ENCODE measurements at regions not wholly inside any gene's neighbourhood (a gene's known extent, or its start where the extent isn't known, plus 50 kb on each side); places are given as distances from the start of the nearest gene placed in this dataset.
"Not testable (repeated sequence)": the region's sequence is repeated elsewhere in the genome, so short reads cannot be mapped to it uniquely, and the experiment has no call there.

DNA sequence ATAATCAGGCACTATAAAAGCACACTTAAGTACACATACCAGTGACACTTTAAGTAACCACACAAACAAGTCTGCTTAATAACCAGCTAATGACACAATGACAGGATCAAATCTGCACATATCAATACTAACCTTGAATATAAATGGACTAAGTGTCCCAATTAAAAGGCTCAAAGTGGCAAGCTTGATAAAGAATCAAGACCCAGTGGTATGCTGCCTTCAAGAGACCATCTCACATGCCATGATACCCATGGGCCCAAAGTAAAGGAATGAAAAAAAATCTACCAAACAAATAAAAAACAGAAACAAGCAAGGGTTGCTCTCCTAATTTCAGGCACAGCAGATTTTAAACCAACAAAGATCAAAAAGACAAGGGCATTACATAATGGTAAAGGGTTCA is 470.4 kb downstream of the TRHDE start:
- ATAC-seq (ENCODE audit: low FRiP score in 2 of 2) (no peak), DNase-seq (no peak)
- no peak for TF ChIP-seq POLR2AphosphoS5 (IDR thresholded peaks at IDR 0.05)
- TF ChIP-seq, protein P1, sequence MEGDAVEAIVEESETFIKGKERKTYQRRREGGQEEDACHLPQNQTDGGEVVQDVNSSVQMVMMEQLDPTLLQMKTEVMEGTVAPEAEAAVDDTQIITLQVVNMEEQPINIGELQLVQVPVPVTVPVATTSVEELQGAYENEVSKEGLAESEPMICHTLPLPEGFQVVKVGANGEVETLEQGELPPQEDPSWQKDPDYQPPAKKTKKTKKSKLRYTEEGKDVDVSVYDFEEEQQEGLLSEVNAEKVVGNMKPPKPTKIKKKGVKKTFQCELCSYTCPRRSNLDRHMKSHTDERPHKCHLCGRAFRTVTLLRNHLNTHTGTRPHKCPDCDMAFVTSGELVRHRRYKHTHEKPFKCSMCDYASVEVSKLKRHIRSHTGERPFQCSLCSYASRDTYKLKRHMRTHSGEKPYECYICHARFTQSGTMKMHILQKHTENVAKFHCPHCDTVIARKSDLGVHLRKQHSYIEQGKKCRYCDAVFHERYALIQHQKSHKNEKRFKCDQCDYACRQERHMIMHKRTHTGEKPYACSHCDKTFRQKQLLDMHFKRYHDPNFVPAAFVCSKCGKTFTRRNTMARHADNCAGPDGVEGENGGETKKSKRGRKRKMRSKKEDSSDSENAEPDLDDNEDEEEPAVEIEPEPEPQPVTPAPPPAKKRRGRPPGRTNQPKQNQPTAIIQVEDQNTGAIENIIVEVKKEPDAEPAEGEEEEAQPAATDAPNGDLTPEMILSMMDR (IDR thresholded peaks at IDR 0.05), result no peak
- no peak for TF ChIP-seq EP300 (IDR thresholded peaks at IDR 0.05)
- TF ChIP-seq POLR2A (IDR thresholded peaks at IDR 0.05), result no peak

DNA sequence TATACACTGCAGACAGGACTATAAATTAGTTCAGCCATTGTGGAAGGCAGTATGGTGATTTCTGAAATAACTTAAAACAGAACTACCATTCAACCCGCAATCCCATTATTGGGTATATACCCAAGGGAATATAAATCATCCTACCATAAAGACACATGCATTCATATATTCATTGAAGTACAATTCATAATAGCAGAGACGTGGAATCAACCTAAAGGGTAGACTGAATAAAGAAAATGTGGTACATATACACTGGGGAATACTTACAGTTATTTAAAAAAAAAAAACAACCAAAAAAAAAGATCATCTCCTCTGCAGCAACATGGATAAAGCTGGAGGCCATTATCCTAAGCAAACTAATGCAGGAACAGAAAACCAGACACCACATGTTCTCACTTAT is 473.9 kb downstream of the TRHDE start:
- DNase-seq (no peak), ATAC-seq (ENCODE audit: low FRiP score in 2 of 2) (no peak)
- Histone ChIP-seq H3K4me3 (no peak overlapping the region), H3K36me3 (no peaks in the 10 kb centered on the region), H3K4me1 (no peaks in the 10 kb centered on the region), H3K27me3 (no peaks in the 10 kb centered on the region), H3K27ac (no peak overlapping the region), H3K9me3 (peaks cover 0 to 9% (median 4%) of the 10 kb centered on the region in 4 donors)
- WGBS, 2 donors, result 71 to 72% methylated on average over 2 of the region's 2 CpGs
- TF ChIP-seq, protein P1 (IDR thresholded peaks at IDR 0.05), result no peak
- TF ChIP-seq EP300 (IDR thresholded peaks at IDR 0.05) (no peak), POLR2AphosphoS5 (IDR thresholded peaks at IDR 0.05) (no peak), POLR2A (IDR thresholded peaks at IDR 0.05) (no peak)

More for the DNA sequence above, 470.4 kb downstream of the TRHDE start:
- Histone ChIP-seq H3K4me1 (no peaks in the 10 kb centered on the region), H3K27me3 (no peaks in the 10 kb centered on the region), H3K36me3 (no peaks in the 10 kb centered on the region), H3K9me3 (peaks cover 0 to 13% (median 4%) of the 10 kb centered on the region in 4 donors), H3K4me3 (no peak overlapping the region), H3K27ac (no peak overlapping the region)

DNA sequence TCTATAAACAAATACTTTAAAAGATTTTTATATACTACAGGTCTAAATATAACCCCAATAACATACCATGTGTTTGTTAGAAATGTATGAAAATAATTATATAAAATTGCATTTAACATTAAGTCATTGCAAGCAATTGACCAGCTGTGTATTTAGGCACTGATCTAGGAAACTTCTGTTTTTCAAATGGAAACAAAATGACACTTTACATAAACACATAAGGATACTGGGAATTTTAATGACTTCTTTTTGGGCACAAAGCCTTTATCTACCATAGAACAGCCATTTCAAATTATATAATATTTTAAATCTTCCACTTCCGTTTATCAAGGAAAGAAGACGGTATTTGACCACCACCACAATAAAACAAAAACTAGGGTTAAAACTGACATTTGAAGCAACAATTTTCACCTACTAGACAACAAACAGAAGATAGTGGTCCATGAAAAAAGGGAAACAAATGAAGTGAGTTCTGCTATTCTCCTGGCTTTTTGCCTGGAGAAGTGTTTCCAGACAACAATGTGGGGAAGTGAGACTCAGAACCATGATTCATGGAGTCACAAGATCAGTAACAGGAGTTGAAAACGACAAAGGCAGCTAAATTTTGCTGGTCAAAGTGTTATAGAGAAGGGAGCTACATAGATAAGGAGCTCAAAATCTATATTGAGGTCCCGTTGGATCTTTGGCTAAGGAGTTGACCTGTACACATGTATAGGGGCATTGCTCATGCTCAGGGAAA is 475.1 kb downstream of the TRHDE start:
- WGBS, 2 donors, result 33 to 35% methylated on average over 4 of the region's 4 CpGs
- Histone ChIP-seq H3K27ac (peak overlapping the region in 2 of 4 donors; percentile 13 to 27), H3K27me3 (no peaks in the 10 kb centered on the region), H3K36me3 (no peaks in the 10 kb centered on the region), H3K9me3 (peaks cover 0 to 5% (median 2%) of the 10 kb centered on the region in 4 donors), H3K4me1 (no peaks in the 10 kb centered on the region), H3K4me3 (no peak overlapping the region)
- ATAC-seq (ENCODE audit: low FRiP score in 2 of 2) (peak in 1 of 2 donors; percentile 75), DNase-seq (no peak)
- TF ChIP-seq POLR2AphosphoS5 (IDR thresholded peaks at IDR 0.05) (no peak), POLR2A (IDR thresholded peaks at IDR 0.05) (no peak), EP300 (IDR thresholded peaks at IDR 0.05) (peak in 1 of 4 donors; percentile 43)
- TF ChIP-seq, protein P1 (IDR thresholded peaks at IDR 0.05), result no peak

DNA sequence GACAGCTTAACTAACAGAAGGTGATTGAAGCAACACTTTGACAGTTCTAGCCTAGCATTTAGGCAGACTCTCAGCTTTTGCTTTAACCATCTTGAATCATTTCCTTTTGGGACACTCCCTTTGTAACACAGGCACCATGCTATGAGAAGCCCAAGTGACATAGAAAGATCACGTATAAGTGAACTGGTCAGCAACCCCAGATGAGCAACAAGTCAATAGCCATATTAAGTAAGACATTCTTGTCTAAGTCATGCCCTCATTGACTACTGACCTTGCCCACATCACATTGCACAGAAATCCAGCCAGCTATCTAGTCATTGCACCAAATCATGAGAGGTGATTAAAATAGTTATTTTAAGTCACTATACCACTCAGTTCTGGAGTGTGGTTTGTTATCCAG is 476.8 kb downstream of the TRHDE start:
- DNase-seq, result no peak
- Histone ChIP-seq H3K4me1 (no peaks in the 10 kb centered on the region), H3K27me3 (no peaks in the 10 kb centered on the region), H3K27ac (no peak overlapping the region), H3K9me3 (no peaks in the 10 kb centered on the region), H3K36me3 (no peaks in the 10 kb centered on the region), H3K4me3 (no peak overlapping the region)
- 92 to 93% methylated on average over 1 of the region's 1 CpG for WGBS, 2 donors
- TF ChIP-seq, protein P1 (IDR thresholded peaks at IDR 0.05), result no peak
- TF ChIP-seq POLR2AphosphoS5 (IDR thresholded peaks at IDR 0.05), result no peak
- ATAC-seq (ENCODE audit: low FRiP score in 2 of 2), result no peak

DNA sequence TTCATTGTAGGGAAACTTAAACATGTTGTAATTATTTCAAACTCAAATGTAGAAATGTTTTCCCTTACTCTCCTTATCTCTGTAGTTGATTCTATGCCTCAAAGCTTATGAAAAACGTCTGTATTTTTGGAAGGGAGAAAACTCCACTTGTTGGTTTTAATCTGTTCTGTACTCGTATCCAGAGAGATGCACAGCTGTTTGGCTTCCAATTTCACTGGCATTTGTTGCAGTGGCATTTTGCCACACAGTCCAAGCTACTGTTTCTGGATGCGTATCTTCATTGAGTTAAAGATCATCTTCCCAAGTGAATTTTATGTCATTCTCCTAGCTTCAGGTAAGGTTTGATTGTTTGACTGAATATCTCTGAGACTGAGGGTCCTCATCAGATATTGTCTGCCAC is 481.4 kb downstream of the TRHDE start:
- Histone ChIP-seq H3K4me3 (no peak overlapping the region), H3K4me1 (no peaks in the 10 kb centered on the region), H3K27me3 (no peaks in the 10 kb centered on the region), H3K9me3 (peaks cover 0 to under 1% (median 0%) of the 10 kb centered on the region in 4 donors), H3K36me3 (no peaks in the 10 kb centered on the region), H3K27ac (no peak overlapping the region)
- no peak for TF ChIP-seq POLR2A (IDR thresholded peaks at IDR 0.05)
- TF ChIP-seq, protein P1 (IDR thresholded peaks at IDR 0.05), result no peak
- TF ChIP-seq POLR2AphosphoS5 (IDR thresholded peaks at IDR 0.05), result no peak
- no peak for TF ChIP-seq EP300 (IDR thresholded peaks at IDR 0.05)
- DNase-seq (no peak), ATAC-seq (ENCODE audit: low FRiP score in 2 of 2) (no peak)
- 63 to 66% methylated on average over 3 of the region's 3 CpGs for WGBS, 2 donors

DNA sequence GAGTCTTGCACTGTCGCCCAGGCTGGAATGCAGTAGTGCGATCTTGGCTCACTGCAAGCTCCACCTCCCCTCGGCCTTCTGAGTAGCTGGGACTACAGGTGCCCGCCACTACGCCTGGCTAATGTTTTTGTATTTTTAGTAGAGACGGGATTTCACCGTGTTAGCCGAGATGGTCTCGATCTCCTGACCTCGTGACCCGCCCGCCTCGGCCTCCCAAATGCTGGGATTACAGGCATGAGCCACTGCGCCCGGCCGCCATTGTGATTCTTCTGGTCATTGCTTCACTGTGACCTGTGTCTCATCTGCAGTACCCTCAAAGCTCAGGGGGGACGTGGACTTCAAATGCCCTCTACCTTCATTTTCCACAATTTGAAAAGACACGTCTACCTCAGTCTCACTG is 481.9 kb downstream of the TRHDE start:
- not testable (repeated sequence) for H3K4me1 ChIP-seq; H3K27me3 ChIP-seq; H3K27ac ChIP-seq; H3K4me3 ChIP-seq; H3K36me3 ChIP-seq; ATAC-seq (ENCODE audit: low FRiP score in 2 of 2); H3K9me3 ChIP-seq
- WGBS, 2 donors, result 91 to 93% methylated on average over 18 of the region's 18 CpGs
- DNase-seq, result peak in 1 of 2 donors; percentile 48
